ENCODE measurements at regions not wholly inside any gene's neighbourhood (a gene's known extent, or its start where the extent isn't known, plus 50 kb on each side); places are given as distances from the start of the nearest gene placed in this dataset.
A peak's percentile ranks its signal among the peaks of the same experiment; 100 is the strongest.

DNA sequence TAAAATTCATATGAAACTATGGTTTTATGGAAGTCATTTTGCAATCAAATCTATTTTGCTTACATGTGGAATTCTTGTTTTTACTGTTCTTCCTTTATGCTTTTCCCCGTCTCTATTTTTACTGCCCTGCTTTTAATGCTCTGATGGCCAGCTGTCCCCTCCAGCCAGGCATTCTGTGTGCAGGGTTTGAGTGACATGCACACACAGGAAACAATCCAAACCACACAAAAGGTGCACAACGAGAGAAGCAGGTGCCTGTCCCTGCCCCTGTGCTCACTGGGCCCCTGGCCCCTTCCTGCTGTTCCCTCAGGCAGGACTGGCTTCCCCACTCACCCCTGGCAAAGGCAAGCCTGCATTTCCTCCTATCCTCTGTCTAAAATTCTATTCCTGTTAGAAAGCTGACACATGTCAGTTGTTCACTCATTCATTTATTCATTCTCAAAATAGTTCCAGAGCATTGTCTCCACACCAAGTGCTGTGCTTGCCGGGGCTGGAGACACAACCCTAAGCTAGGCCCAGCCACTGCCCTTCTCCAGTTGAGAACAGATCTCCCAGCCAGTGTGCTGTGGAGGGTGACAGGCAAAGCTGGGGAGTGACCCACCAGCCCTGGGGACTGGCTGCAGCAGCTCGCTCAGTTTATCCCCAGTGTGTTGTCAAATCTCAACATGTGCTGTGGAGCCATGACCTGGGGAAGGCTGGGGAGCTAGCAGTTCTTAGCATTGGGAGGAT is 346.3 kb downstream of the FBXW7 start:
- H3K27ac ChIP-seq (ENCODE audit: control insufficient read depth, insufficient read depth), result peak overlapping the region; percentile 45
- in situ Hi-C loops (cut with MboI) (no loop called here), intact Hi-C loops (cut with micrococcal nuclease; ENCODE audit: unreplicated experiment) (no loop called here)
- peak overlapping the region; percentile 26 for H3K4me2 ChIP-seq (ENCODE audit: control insufficient read depth, insufficient read depth)
- BruUV-seq (replicated peaks), result no TSS peak
- ChIA-PET CTCF (interaction anchor here (0.7 to 1.0 kb wide), 4 partner anchors 15 to 88 kb away, joined by 3 to 4 read pairs (median 3); no protein-coding TSS in a partner anchor), RAD21 (ENCODE audit: unreplicated experiment) (interaction anchor here (0.8 to 1.5 kb wide), 3 partner anchors 15 to 89 kb away, joined by 3 to 6 read pairs (median 3); no protein-coding TSS in a partner anchor), POLR2A (no interaction called here), SMC1A (ENCODE audit: uncharacterized antibody, unreplicated experiment) (no interaction called here)
- no peaks in the 10 kb centered on the region for H3K27me3 ChIP-seq (replicated peaks in 1 of 2; ENCODE audit: control insufficient read depth in 2 of 2, insufficient read depth in 2 of 2, low read length in 1 of 2)
- no peaks in the 10 kb centered on the region for H4K20me1 ChIP-seq (ENCODE audit: control insufficient read depth, insufficient read depth)
- 0% methylated on average over 4 of the region's 4 CpGs for WGBS (ENCODE audit: insufficient coverage, insufficient replicate concordance, low lambda C conversion rate, missing lambda C conversion rate)
- H3K36me3 ChIP-seq (ENCODE audit: control insufficient read depth in 2 of 2, insufficient read depth in 2 of 2, low read length in 1 of 2), result no peaks in the 10 kb centered on the region
- H3K4me3 ChIP-seq, result no peak overlapping the region
- no peaks in the 10 kb centered on the region for H3K79me2 ChIP-seq (ENCODE audit: control insufficient read depth, insufficient read depth, low read length)
- peak overlapping the region; percentile 33; the same call in 1 of the 2 replicates for H2AFZ ChIP-seq (ENCODE audit: control insufficient read depth, low read depth, low read length)
- H3K4me1 ChIP-seq (ENCODE audit: control insufficient read depth, insufficient read depth, low read length), result peaks cover 23% of the 10 kb centered on the region
- DNase-seq (ENCODE audit: low read depth, low spot score) (peak; percentile 45), ATAC-seq (peak; percentile 86), FAIRE-seq (no peak)
- H3K9me3 ChIP-seq (replicated peaks; ENCODE audit: control insufficient read depth, insufficient read depth, low read length), result no peaks in the 10 kb centered on the region; the same call in 2 of the 3 replicates
- 0 out of 2 replicates have a peak overlapping the region, but pooled peaks have one; percentile 5 for H3K9ac ChIP-seq (ENCODE audit: control insufficient read depth, insufficient read depth, low read length)
- TF ChIP-seq KAT2A (conservative IDR thresholded peaks at IDR 0.05; ENCODE audit: control insufficient read depth, low read depth, low read length) (no peak), TCF7 (IDR thresholded peaks at IDR 0.05; ENCODE audit: borderline replicate concordance) (peak; percentile 85), BHLHE40 (IDR thresholded peaks at IDR 0.05; ENCODE audit: borderline replicate concordance in 1 of 2, low read depth in 2 of 2, low read length in 1 of 2) (peak; percentile 12 to 44; a peak in 1 of 4 replicates), HDAC2 (IDR thresholded peaks at IDR 0.05) (no peak), ATF7 (IDR thresholded peaks at IDR 0.05; ENCODE audit: low read depth) (no peak), ZBED1 (IDR thresholded peaks at IDR 0.05; ENCODE audit: borderline replicate concordance) (peak; percentile 46; the same call in 1 of the 2 replicates), ZNF217 (IDR thresholded peaks at IDR 0.05) (no peak), ATF2 (IDR thresholded peaks at IDR 0.05; ENCODE audit: low read length) (peak; percentile 56; the same call in 1 of the 2 replicates), TCF12 (IDR thresholded peaks at IDR 0.05; ENCODE audit: low read depth, low read length) (0 out of 2 replicates have a peak, but pooled peaks have one; percentile 71), GABPA (IDR thresholded peaks at IDR 0.05; ENCODE audit: low read depth) (0 out of 2 replicates have a peak, but pooled peaks have one; percentile 30), NFYB (IDR thresholded peaks at IDR 0.05; ENCODE audit: insufficient read depth, low read depth, low read length) (no peak), MTA3 (IDR thresholded peaks at IDR 0.05; ENCODE audit: borderline replicate concordance, low read length) (peak; percentile 87; the same call in 1 of the 2 replicates), JUNB (IDR thresholded peaks at IDR 0.05) (peak; percentile 33; the same call in 1 of the 2 replicates), BCL11A (IDR thresholded peaks at IDR 0.05; ENCODE audit: low read depth, low read length) (no peak), SMC3 (IDR thresholded peaks at IDR 0.05; ENCODE audit: borderline replicate concordance, low read length) (0 out of 2 replicates have a peak, but pooled peaks have one; percentile 8), FOXM1 (IDR thresholded peaks at IDR 0.05; ENCODE audit: low read depth, low read length) (peak; percentile 91; the same call in 1 of the 2 replicates), SMAD5 (IDR thresholded peaks at IDR 0.05; ENCODE audit: low read depth) (no peak), PBX3 (IDR thresholded peaks at IDR 0.05; ENCODE audit: insufficient replicate concordance, low read depth, low read length) (peak; percentile 85), EED (IDR thresholded peaks at IDR 0.05; ENCODE audit: low read depth) (peak; percentile 94), NFIC (IDR thresholded peaks at IDR 0.05; ENCODE audit: low read depth, low read length) (peak; percentile 92), RUNX3 (IDR thresholded peaks at IDR 0.05; ENCODE audit: low read length) (peak; percentile 96), IKZF1 (conservative IDR thresholded peaks at IDR 0.05) (peak; percentile 42)
- TF ChIP-seq, protein P1, sequence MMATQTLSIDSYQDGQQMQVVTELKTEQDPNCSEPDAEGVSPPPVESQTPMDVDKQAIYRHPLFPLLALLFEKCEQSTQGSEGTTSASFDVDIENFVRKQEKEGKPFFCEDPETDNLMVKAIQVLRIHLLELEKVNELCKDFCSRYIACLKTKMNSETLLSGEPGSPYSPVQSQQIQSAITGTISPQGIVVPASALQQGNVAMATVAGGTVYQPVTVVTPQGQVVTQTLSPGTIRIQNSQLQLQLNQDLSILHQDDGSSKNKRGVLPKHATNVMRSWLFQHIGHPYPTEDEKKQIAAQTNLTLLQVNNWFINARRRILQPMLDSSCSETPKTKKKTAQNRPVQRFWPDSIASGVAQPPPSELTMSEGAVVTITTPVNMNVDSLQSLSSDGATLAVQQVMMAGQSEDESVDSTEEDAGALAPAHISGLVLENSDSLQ (IDR thresholded peaks at IDR 0.05), result peak; percentile 92

Measured in GM12878 (cell line).